ENCODE measurements at regions not wholly inside any gene's neighbourhood (a gene's known extent, or its start where the extent isn't known, plus 50 kb on each side); places are given as distances from the start of the nearest gene placed in this dataset.

DNA sequence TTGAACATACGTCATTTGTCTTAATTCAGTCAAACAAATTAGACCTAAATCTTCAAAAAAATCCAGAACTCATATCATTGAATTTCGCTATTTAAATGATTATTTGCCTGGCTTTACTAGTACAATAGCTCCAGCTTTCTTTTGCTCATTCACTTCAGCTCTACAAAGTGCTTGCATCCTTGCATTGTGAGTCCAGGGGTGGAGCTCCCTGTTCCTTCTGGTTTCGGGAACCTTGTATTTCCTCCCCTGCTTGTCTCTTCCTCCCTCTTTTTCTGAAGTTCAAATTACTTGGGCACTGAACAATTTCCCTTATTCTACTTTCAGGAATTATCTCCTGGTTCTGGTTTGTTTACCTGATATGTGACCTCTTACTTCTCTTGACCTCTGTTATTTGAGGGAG, 58.1 kb upstream of the KITLG start:
- Histone ChIP-seq H3K9me2 (ENCODE audit: insufficient read depth, low read length) (no peaks in the 10 kb centered on the region), H3K27ac (ENCODE audit: low read depth, low read length, poor library complexity, severe bottlenecking) (no peak overlapping the region), H3K36me3 (ENCODE audit: insufficient read depth, low read length) (no peaks in the 10 kb centered on the region), H3K4me2 (ENCODE audit: low read length) (no peak overlapping the region), H2AFZ (ENCODE audit: low read length) (no peak overlapping the region), H4K20me1 (ENCODE audit: insufficient read depth, low read length) (no peaks in the 10 kb centered on the region), H3K9me3 (ENCODE audit: low read length) (no peaks in the 10 kb centered on the region), H3K4me1 (ENCODE audit: insufficient read depth, low read length, poor library complexity, severe bottlenecking) (no peaks in the 10 kb centered on the region), H3K79me2 (ENCODE audit: insufficient read depth, low read depth, low read length) (no peaks in the 10 kb centered on the region), H3K4me3 (ENCODE audit: low read depth, low read length, poor library complexity, severe bottlenecking) (no peak overlapping the region)
- BruUV-seq (replicated peaks): no TSS peak
- CTCF ChIA-PET (ENCODE audit: unreplicated experiment): no interaction called here
- POLR2A ChIA-PET: interaction anchor here (0.8 kb wide), 2 partner anchors 10 to 313 kb away, joined by 3 read pairs; no protein-coding TSS in a partner anchor
- no peak for TF ChIP-seq EZH2phosphoT487 (IDR thresholded peaks at IDR 0.05; ENCODE audit: borderline replicate concordance, low read depth, low read length)
- intact Hi-C loops (cut with micrococcal nuclease; ENCODE audit: unreplicated experiment): no loop called here
- DNase-seq (ENCODE audit: low spot score): no peak

DNA sequence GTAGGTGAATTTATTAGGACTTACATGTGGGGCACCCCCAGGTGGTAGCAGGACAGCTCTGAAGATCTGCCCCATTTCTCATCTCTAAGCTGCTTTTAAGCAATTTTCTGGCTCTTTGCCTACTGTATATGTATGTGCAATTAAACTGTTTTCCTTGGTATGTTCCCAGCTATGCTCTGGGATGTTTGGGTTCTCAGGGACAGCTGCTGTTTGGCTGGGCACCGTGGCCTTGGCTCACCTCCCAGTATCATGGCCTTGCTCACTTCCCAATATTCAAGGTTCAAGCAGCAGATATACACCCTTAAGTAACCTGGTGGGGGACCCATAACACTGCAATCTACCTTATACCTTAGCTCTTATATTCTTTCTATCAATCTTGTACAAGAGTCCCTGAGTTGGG, 53.7 kb upstream of the KITLG start:
- Histone ChIP-seq H3K4me1 (ENCODE audit: insufficient read depth, low read length, poor library complexity, severe bottlenecking) (no peaks in the 10 kb centered on the region), H4K20me1 (ENCODE audit: insufficient read depth, low read length) (no peaks in the 10 kb centered on the region), H3K27ac (ENCODE audit: low read depth, low read length, poor library complexity, severe bottlenecking) (no peak overlapping the region), H3K9me2 (ENCODE audit: insufficient read depth, low read length) (no peaks in the 10 kb centered on the region), H3K4me2 (ENCODE audit: low read length) (no peak overlapping the region), H2AFZ (ENCODE audit: low read length) (no peak overlapping the region), H3K36me3 (ENCODE audit: insufficient read depth, low read length) (no peaks in the 10 kb centered on the region), H3K9me3 (ENCODE audit: low read length) (no peaks in the 10 kb centered on the region), H3K79me2 (ENCODE audit: insufficient read depth, low read depth, low read length) (no peaks in the 10 kb centered on the region), H3K4me3 (ENCODE audit: low read depth, low read length, poor library complexity, severe bottlenecking) (no peak overlapping the region)
- no TSS peak for BruUV-seq (replicated peaks)
- ChIA-PET POLR2A (interaction anchor here (0.6 kb wide), 2 partner anchors 332 to 572 kb away, joined by 3 read pairs; no protein-coding TSS in a partner anchor), CTCF (ENCODE audit: unreplicated experiment) (no interaction called here)
- DNase-seq (ENCODE audit: low spot score): no peak
- TF ChIP-seq, protein P1, sequence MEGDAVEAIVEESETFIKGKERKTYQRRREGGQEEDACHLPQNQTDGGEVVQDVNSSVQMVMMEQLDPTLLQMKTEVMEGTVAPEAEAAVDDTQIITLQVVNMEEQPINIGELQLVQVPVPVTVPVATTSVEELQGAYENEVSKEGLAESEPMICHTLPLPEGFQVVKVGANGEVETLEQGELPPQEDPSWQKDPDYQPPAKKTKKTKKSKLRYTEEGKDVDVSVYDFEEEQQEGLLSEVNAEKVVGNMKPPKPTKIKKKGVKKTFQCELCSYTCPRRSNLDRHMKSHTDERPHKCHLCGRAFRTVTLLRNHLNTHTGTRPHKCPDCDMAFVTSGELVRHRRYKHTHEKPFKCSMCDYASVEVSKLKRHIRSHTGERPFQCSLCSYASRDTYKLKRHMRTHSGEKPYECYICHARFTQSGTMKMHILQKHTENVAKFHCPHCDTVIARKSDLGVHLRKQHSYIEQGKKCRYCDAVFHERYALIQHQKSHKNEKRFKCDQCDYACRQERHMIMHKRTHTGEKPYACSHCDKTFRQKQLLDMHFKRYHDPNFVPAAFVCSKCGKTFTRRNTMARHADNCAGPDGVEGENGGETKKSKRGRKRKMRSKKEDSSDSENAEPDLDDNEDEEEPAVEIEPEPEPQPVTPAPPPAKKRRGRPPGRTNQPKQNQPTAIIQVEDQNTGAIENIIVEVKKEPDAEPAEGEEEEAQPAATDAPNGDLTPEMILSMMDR (conservative IDR thresholded peaks at IDR 0.05; ENCODE audit: low read length): no peak
- no peak for TF ChIP-seq EZH2phosphoT487 (IDR thresholded peaks at IDR 0.05; ENCODE audit: borderline replicate concordance, low read depth, low read length)
- intact Hi-C loops (cut with micrococcal nuclease; ENCODE audit: unreplicated experiment): no loop called here

DNA sequence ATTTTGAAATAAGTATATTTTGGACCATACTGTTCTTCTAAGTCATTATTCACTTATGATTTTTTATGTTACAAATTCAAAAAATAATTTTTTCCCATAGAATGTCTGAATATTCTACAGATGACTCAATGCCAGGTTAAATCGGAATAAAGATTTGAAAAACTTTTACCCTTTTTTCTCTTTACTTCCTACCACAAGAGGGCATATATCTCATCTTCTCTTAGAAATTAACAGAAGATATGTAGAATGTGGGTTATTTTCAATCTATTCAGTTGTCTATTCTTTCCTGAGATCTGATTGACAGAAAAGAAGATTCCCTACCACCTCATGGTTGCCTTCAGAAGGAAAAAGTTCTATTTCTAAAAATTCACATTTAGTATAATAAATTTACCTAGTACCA, 53.0 kb upstream of the KITLG start:
- Histone ChIP-seq H3K36me3 (ENCODE audit: insufficient read depth, low read length) (no peaks in the 10 kb centered on the region), H3K4me1 (ENCODE audit: insufficient read depth, low read length, poor library complexity, severe bottlenecking) (no peaks in the 10 kb centered on the region), H3K4me2 (ENCODE audit: low read length) (no peak overlapping the region), H2AFZ (ENCODE audit: low read length) (no peak overlapping the region), H4K20me1 (ENCODE audit: insufficient read depth, low read length) (no peaks in the 10 kb centered on the region), H3K9me2 (ENCODE audit: insufficient read depth, low read length) (no peaks in the 10 kb centered on the region), H3K27ac (ENCODE audit: low read depth, low read length, poor library complexity, severe bottlenecking) (no peak overlapping the region), H3K79me2 (ENCODE audit: insufficient read depth, low read depth, low read length) (no peaks in the 10 kb centered on the region), H3K4me3 (ENCODE audit: low read depth, low read length, poor library complexity, severe bottlenecking) (no peak overlapping the region), H3K9me3 (ENCODE audit: low read length) (no peaks in the 10 kb centered on the region)
- no peak for DNase-seq (ENCODE audit: low spot score)
- intact Hi-C loops (cut with micrococcal nuclease; ENCODE audit: unreplicated experiment): no loop called here
- no TSS peak for BruUV-seq (replicated peaks)
- ChIA-PET CTCF (ENCODE audit: unreplicated experiment) (no interaction called here), POLR2A (interaction anchor here (0.6 kb wide), 2 partner anchors 333 to 573 kb away, joined by 3 read pairs; no protein-coding TSS in a partner anchor)
- no peak for TF ChIP-seq EZH2phosphoT487 (IDR thresholded peaks at IDR 0.05; ENCODE audit: borderline replicate concordance, low read depth, low read length)
- TF ChIP-seq, protein P1 (conservative IDR thresholded peaks at IDR 0.05; ENCODE audit: low read length): peak; percentile 67
